IMR-90 (cell line): ENCODE measurements at regions not wholly inside any gene's neighbourhood (a gene's known extent, or its start where the extent isn't known, plus 50 kb on each side); places are given as distances from the start of the nearest gene placed in this dataset.

Experiments used
- ATAC-seq: fragments of 200-7000 bp; cut with Tn5 transposase; 2 replicates; pipeline ENCODE4 v1.9.1; 2020; ENCODE audit warnings: low read depth, mild to moderate bottlenecking, moderate library complexity
- BruUV-seq: library from RNA; stranded (reverse); fragments of 400-500 nt; replicated peaks from 2 replicates; lab custom pipeline; 2021; lab: Mats Ljungman, UMichigan
- CTCF ChIA-PET: fragments of 300-600 bp; formaldehyde crosslinking; extraction: SDS; loops from one replicate; lab custom pipeline; 2021; ENCODE audit warnings: antibody characterized with exemption; lab: Yijun Ruan, JAX
- POLR2A ChIA-PET: fragments of 300-600 bp; sonication (Branson Sonifier 250); formaldehyde crosslinking; loops from one replicate; lab custom pipeline; 2022; ENCODE audit warnings: antibody characterized with exemption; ENCODE audit not compliant: unreplicated experiment; lab: Charles Lee
- DNase-seq: peaks from one replicate; pipeline ENCODE4 v3.0.0; 2013
- H2AFZ ChIP-seq: replicated peaks from 2 replicates; pipeline ENCODE3; 2013; ENCODE audit warnings: low read length, mild to moderate bottlenecking; ENCODE audit not compliant: poor library complexity
- H2AK5ac ChIP-seq: 2 replicates; pipeline ENCODE4 v1.6.1; 2013; ENCODE audit warnings: low read depth, low read length, inconsistent platforms
- H2AK9ac ChIP-seq: replicated peaks from 2 replicates; pipeline ENCODE3; 2013; ENCODE audit warnings: mild to moderate bottlenecking, low read depth, low read length, moderate library complexity; ENCODE audit not compliant: poor library complexity
- H2BK120ac ChIP-seq: 2 replicates; pipeline ENCODE4 v1.6.1; 2013; ENCODE audit warnings: low read depth, low read length, inconsistent platforms
- H2BK15ac ChIP-seq: 3 replicates; pipeline ENCODE4 v1.6.1; 2013; ENCODE audit warnings: low read depth, low read length, inconsistent platforms
- H2BK20ac ChIP-seq: 2 replicates; pipeline ENCODE4 v1.6.1; 2013; ENCODE audit warnings: low read depth, mild to moderate bottlenecking, inconsistent platforms, low read length, moderate library complexity
- H2BK5ac ChIP-seq: 2 replicates; pipeline ENCODE4 v1.6.1; 2013; ENCODE audit warnings: mild to moderate bottlenecking, low read depth, low read length, inconsistent platforms; ENCODE audit not compliant: poor library complexity, severe bottlenecking
- H3K14ac ChIP-seq: replicated peaks from 2 replicates; pipeline ENCODE4 v1.6.1; 2013; ENCODE audit warnings: low read depth, low read length, inconsistent platforms
- H3K18ac ChIP-seq: 2 replicates; pipeline ENCODE4 v1.6.1; 2013; ENCODE audit warnings: low read depth, low read length, control low read depth
- H3K23ac ChIP-seq: 2 replicates; pipeline ENCODE4 v1.6.1; 2013; ENCODE audit warnings: low read depth, low read length, inconsistent platforms
- H3K27ac ChIP-seq: 2 replicates; pipeline ENCODE4 v1.5.1; 2013; ENCODE audit warnings: mild to moderate bottlenecking, control low read depth, low read length; ENCODE audit not compliant: insufficient read depth
- H3K27me3 ChIP-seq: 2 replicates; pipeline ENCODE4 v1.6.1; 2013; ENCODE audit warnings: low read length; ENCODE audit not compliant: control insufficient read depth, insufficient read depth
- H3K36me3 ChIP-seq: 2 replicates; pipeline ENCODE4 v1.6.1; 2013; ENCODE audit warnings: low read length, mixed read lengths; ENCODE audit not compliant: control insufficient read depth, insufficient read depth
- H3K4ac ChIP-seq: 2 replicates; pipeline ENCODE4 v1.6.1; 2013; ENCODE audit warnings: low read depth, low read length, inconsistent platforms
- H3K4me1 ChIP-seq: 2 replicates; pipeline ENCODE4 v1.6.1; 2013; ENCODE audit warnings: low read length, mixed read lengths; ENCODE audit not compliant: control insufficient read depth, insufficient read depth
- H3K4me2 ChIP-seq: 2 replicates; pipeline ENCODE4 v1.6.1; 2013; ENCODE audit warnings: low read depth, mild to moderate bottlenecking, control low read depth, low read length, moderate library complexity
- H3K4me3 ChIP-seq: 2 replicates; pipeline ENCODE4 v1.5.1; 2013; ENCODE audit warnings: low read depth, mild to moderate bottlenecking, control low read depth, low read length, moderate library complexity; ENCODE audit not compliant: insufficient read depth
- H3K56ac ChIP-seq: 2 replicates; pipeline ENCODE4 v1.6.1; 2013; ENCODE audit warnings: low read length, inconsistent platforms; ENCODE audit not compliant: insufficient read depth; ENCODE audit errors: extremely low read depth
- H3K79me1 ChIP-seq, 2 experiments: 2 replicates each; pipeline ENCODE4 v1.6.1; 2013; ENCODE audit warnings: low read length in 2 of 2, inconsistent platforms in 1 of 2, low read depth in 1 of 2
- H3K9ac ChIP-seq: 2 replicates; pipeline ENCODE4 v1.6.1; 2013; ENCODE audit warnings: low read depth, low read length, control low read depth
- H3K9me1 ChIP-seq: 2 replicates; pipeline ENCODE4 v1.6.1; 2013; ENCODE audit warnings: low read length, inconsistent platforms; ENCODE audit not compliant: insufficient read depth
- H3K9me3 ChIP-seq: 2 replicates; pipeline ENCODE4 v1.6.1; 2013; ENCODE audit warnings: low read length; ENCODE audit not compliant: control insufficient read depth, insufficient read depth
- H4K20me1 ChIP-seq: 2 replicates; pipeline ENCODE4 v1.6.1; 2013; ENCODE audit warnings: low read length, inconsistent platforms; ENCODE audit not compliant: insufficient read depth
- H4K5ac ChIP-seq: 2 replicates; pipeline ENCODE4 v1.6.1; 2013; ENCODE audit warnings: mild to moderate bottlenecking, low read depth, low read length, control low read depth
- H4K8ac ChIP-seq, 2 experiments: 2 replicates each; pipeline ENCODE4 v1.6.1; 2013; ENCODE audit warnings: low read depth in 2 of 2, low read length in 2 of 2, control low read depth in 1 of 2, inconsistent platforms in 1 of 2
- H4K91ac ChIP-seq: 2 replicates; pipeline ENCODE4 v1.6.1; 2013; ENCODE audit warnings: low read depth, low read length, inconsistent platforms; ENCODE audit not compliant: insufficient read depth
- BHLHE40 ChIP-seq: fragments of 150-350 bp; IDR thresholded peaks from 2 replicates; pipeline ENCODE4 v1.6.1; 2016; ENCODE audit warnings: mild to moderate bottlenecking, low read depth, low read length
- CEBPB ChIP-seq: IDR thresholded peaks from 2 replicates; pipeline ENCODE4 v1.6.1; 2012; ENCODE audit warnings: low read depth, low read length, improper control_type of control experiment
- CHD1 ChIP-seq: IDR thresholded peaks from 2 replicates; pipeline ENCODE4 v1.6.1; 2012; ENCODE audit warnings: low read depth, low read length, improper control_type of control experiment
- FOS ChIP-seq: fragments of 150-350 bp; IDR thresholded peaks from 2 replicates; pipeline ENCODE4 v1.6.1; 2016; ENCODE audit warnings: low read depth, low read length
- MAFK ChIP-seq: IDR thresholded peaks from 2 replicates; pipeline ENCODE4 v1.6.1; 2012; ENCODE audit warnings: low read depth, low read length, improper control_type of control experiment
- MXI1 ChIP-seq: IDR thresholded peaks from 2 replicates; pipeline ENCODE4 v1.6.1; 2012; ENCODE audit warnings: low read depth, mild to moderate bottlenecking, low read length, moderate library complexity, borderline replicate concordance
- NFE2L2 ChIP-seq: fragments of 150-350 bp; IDR thresholded peaks from 2 replicates; pipeline ENCODE4 v1.6.1; 2016; ENCODE audit warnings: low read depth, mild to moderate bottlenecking, low read length
- POLR2A ChIP-seq: IDR thresholded peaks from 2 replicates; pipeline ENCODE4 v1.6.1; 2012; ENCODE audit warnings: mild to moderate bottlenecking, low read depth, low read length
- RAD21 ChIP-seq: IDR thresholded peaks from 2 replicates; pipeline ENCODE4 v1.6.1; 2012; ENCODE audit warnings: low read length, improper control_type of control experiment
- RFX5 ChIP-seq: IDR thresholded peaks from 2 replicates; pipeline ENCODE4 v1.8.0; 2012; ENCODE audit warnings: low read depth, mild to moderate bottlenecking, low read length, moderate library complexity
- SMC3 ChIP-seq: fragments of 150-350 bp; IDR thresholded peaks from 2 replicates; pipeline ENCODE4 v1.6.1; 2016; ENCODE audit warnings: low read depth, mild to moderate bottlenecking, antibody characterized with exemption, low read length, moderate library complexity
- WGBS, 2 experiments: methylation state at CpG; one replicate each; pipeline versions ENCODE4 v1.1.5 to v1.1.7; 2013; ENCODE audit warnings: missing lambda C conversion rate in 2 of 2; ENCODE audit not compliant: insufficient read length in 1 of 2; ENCODE audit errors: extremely low coverage in 2 of 2; 5-methylcytosine and 5-hydroxymethylcytosine counted together
- dilution Hi-C: fragments of 300-500 bp; cut with HindIII; formaldehyde crosslinking; loops from one replicate; pipeline ENCODE4 v1.14.3; 2018; ENCODE audit warnings: low sequenced_read_pairs; ENCODE audit not compliant: unreplicated experiment
- in situ Hi-C: fragments of 300-500 bp; cut with MboI; formaldehyde crosslinking; loops from 3 replicates; pipeline ENCODE4 v1.14.3; 2019; ENCODE audit warnings: low sequenced_read_pairs, inconsistent platforms, mixed read lengths
- intact Hi-C: fragments of 100-400 bp; cut with micrococcal nuclease; formaldehyde crosslinking; loops from 2 replicates; pipeline ENCODE4 v1.10.0; 2022
- TF ChIP-seq, protein P1 (sequence below): fragments of 150-350 bp; IDR thresholded peaks from 2 replicates; pipeline ENCODE4 v1.6.1; 2017; ENCODE audit warnings: mild to moderate bottlenecking, antibody characterized with exemption, low read length, low read depth

- no peak overlapping the region for H2AFZ ChIP-seq
- no peak overlapping the region for H3K27ac ChIP-seq
- H3K9ac ChIP-seq, result no peak overlapping the region
These were observed 171.8 kb downstream of the DUSP6 start for GRCh38 chr12:89180496-89180895.

More at GRCh38 chr12:89180496-89180895, 171.8 kb downstream of the DUSP6 start:
- no peak overlapping the region for H2BK5ac ChIP-seq
- peaks cover 2% of the 10 kb centered on the region; the same call in 1 of the 2 replicates for H3K4me1 ChIP-seq
- H3K14ac ChIP-seq, result no peak overlapping the region
- H3K79me1 ChIP-seq, result no peaks in the 10 kb centered on the region
- H3K27me3 ChIP-seq, result no peaks in the 10 kb centered on the region
- no peak overlapping the region for H4K5ac ChIP-seq
- POLR2A ChIA-PET, result interaction anchor here (0.5 kb wide), 1 partner anchor 165 kb away, joined by 4 read pairs; no protein-coding TSS in a partner anchor
- BruUV-seq, result no TSS peak
- dilution Hi-C loops (no loop called here), in situ Hi-C loops (no loop called here), intact Hi-C loops (loop anchor here (5.0 kb wide), 1 partner anchor 172 kb away; the partner anchor contains the start of gene DUSP6)
- no peak overlapping the region for H3K56ac ChIP-seq
- no peak overlapping the region for H4K91ac ChIP-seq
- peak overlapping the region; percentile 17; the same call in 1 of the 2 replicates for H3K18ac ChIP-seq
- H3K4me3 ChIP-seq, result no peak overlapping the region
- TF ChIP-seq, protein P1, sequence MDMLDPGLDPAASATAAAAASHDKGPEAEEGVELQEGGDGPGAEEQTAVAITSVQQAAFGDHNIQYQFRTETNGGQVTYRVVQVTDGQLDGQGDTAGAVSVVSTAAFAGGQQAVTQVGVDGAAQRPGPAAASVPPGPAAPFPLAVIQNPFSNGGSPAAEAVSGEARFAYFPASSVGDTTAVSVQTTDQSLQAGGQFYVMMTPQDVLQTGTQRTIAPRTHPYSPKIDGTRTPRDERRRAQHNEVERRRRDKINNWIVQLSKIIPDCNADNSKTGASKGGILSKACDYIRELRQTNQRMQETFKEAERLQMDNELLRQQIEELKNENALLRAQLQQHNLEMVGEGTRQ, result no peak
- TF ChIP-seq RAD21, result no peak
- no peak for TF ChIP-seq RFX5
- no peak for TF ChIP-seq MXI1
- no peak for TF ChIP-seq SMC3
- no peak for TF ChIP-seq POLR2A
- no peak for TF ChIP-seq CEBPB
- no peak for TF ChIP-seq BHLHE40
- no peak for TF ChIP-seq CHD1
- TF ChIP-seq MAFK, result no peak
- no peak for TF ChIP-seq FOS
- TF ChIP-seq NFE2L2, result no peak
- H3K23ac ChIP-seq, result no peak overlapping the region
- no peak overlapping the region for H2AK9ac ChIP-seq
- no CpG with 5 or more reads among the region's 2 CpGs for WGBS, 2 experiments
- CTCF ChIA-PET, result interaction anchor here (0.6 to 1.0 kb wide), 3 partner anchors 15 to 320 kb away, joined by 3 to 4 read pairs (median 3); no protein-coding TSS in a partner anchor
- H3K36me3 ChIP-seq, result no peaks in the 10 kb centered on the region
- H3K4ac ChIP-seq, result no peak overlapping the region
- DNase-seq, result no peak
- H2BK120ac ChIP-seq, result no peak overlapping the region
- H2BK15ac ChIP-seq, result no peak overlapping the region
- H3K9me3 ChIP-seq, result no peaks in the 10 kb centered on the region
- no peak overlapping the region for H2BK20ac ChIP-seq
- no peak overlapping the region for H3K4me2 ChIP-seq
- H4K20me1 ChIP-seq, result no peaks in the 10 kb centered on the region
- H3K9me1 ChIP-seq, result no peaks in the 10 kb centered on the region
- ATAC-seq, result no peak
- no peak overlapping the region for H2AK5ac ChIP-seq
- no peak overlapping the region for H4K8ac ChIP-seq
